ENCODE measurements at regions not wholly inside any gene's neighbourhood (a gene's known extent, or its start where the extent isn't known, plus 50 kb on each side); places are given as distances from the start of the nearest gene placed in this dataset.

DNA sequence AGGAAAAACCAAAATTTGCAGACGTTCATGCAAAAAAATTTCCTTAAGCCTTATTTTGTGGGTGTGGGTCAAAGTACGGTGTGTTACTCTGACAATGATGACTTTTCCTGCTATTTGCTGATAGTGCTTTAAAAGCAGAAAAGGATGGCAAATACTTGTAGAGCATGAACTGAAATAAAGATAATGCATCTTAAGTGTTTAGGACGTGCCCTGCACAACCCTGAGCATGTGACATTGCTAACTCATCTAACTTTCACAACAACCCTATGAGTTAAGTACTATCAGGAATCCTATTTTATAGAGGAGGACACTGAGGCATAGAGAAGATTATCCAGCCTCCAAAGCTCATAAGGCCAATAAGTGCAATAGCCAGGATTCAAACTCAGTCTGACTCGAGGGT is 143.3 kb downstream of the RNF152 start:
- no peak overlapping the region for H3K56ac ChIP-seq (ENCODE audit: insufficient read length, low read depth, low read length)
- no CpG with 5 or more reads among the region's 4 CpGs for WGBS (ENCODE audit: extremely low coverage, insufficient read length, low lambda C conversion rate)
- Mint-ChIP-seq H3K27ac (no peak overlapping the region), H3K9me3 (no peaks in the 10 kb centered on the region), H3K36me3 (ENCODE audit: insufficient read depth in 1 of 3, low read depth in 3 of 3) (no peaks in the 10 kb centered on the region), H3K4me3 (no peak overlapping the region), H3K27me3 (ENCODE audit: low read depth) (no peaks in the 10 kb centered on the region; the same call in 1 of the 2 replicates), H3K4me1 (peaks cover 10 to 17% of the 10 kb centered on the region in 2 experiments)
- H4K20me1 ChIP-seq (ENCODE audit: control insufficient read depth, insufficient read depth, insufficient read length): no peaks in the 10 kb centered on the region
- H3K4me2 ChIP-seq (ENCODE audit: insufficient read depth, insufficient read length, low read length): no peak overlapping the region
- H3K23me2 ChIP-seq (ENCODE audit: insufficient read length, low read depth, low read length, poor library complexity, severe bottlenecking): no peaks in the 10 kb centered on the region
- peaks cover 2% of the 10 kb centered on the region; the same call in 1 of the 2 replicates for H3K4me1 ChIP-seq (ENCODE audit: insufficient read depth, low read length)
- H3K14ac ChIP-seq (ENCODE audit: insufficient read depth, low read length): no peak overlapping the region
- no peak overlapping the region for H3K23ac ChIP-seq (ENCODE audit: insufficient read length, low read depth, low read length)
- no peak overlapping the region for H2BK15ac ChIP-seq (ENCODE audit: low read depth, low read length)
- no peak overlapping the region for H3T11ph ChIP-seq (ENCODE audit: low read length)
- H3K9me3 ChIP-seq (ENCODE audit: control insufficient read depth, low read depth, low read length): no peaks in the 10 kb centered on the region
- no peaks in the 10 kb centered on the region; the same call in 1 of the 2 replicates for H3K27me3 ChIP-seq (ENCODE audit: insufficient read depth, low read length)
- H3K4ac ChIP-seq (ENCODE audit: low read depth, low read length): no peak overlapping the region
- H2BK20ac ChIP-seq (ENCODE audit: low read depth, low read length, poor library complexity, severe bottlenecking): no peak overlapping the region
- no peak overlapping the region for H3K18ac ChIP-seq (ENCODE audit: insufficient read length, low read depth, low read length)
- no peak overlapping the region for H3K27ac ChIP-seq (ENCODE audit: insufficient read length, low read depth, low read length)
- H4K91ac ChIP-seq (ENCODE audit: insufficient read length, low read depth, low read length): no peak overlapping the region
- DNase-seq: no peak
- no peaks in the 10 kb centered on the region for H3K79me2 ChIP-seq (ENCODE audit: insufficient read depth, low read length)
- H2BK5ac ChIP-seq (ENCODE audit: insufficient read length, low read length): no peak overlapping the region
- no peak overlapping the region for H4K8ac ChIP-seq (replicated peaks; ENCODE audit: insufficient read length, low read depth, low read length)
- H2AK5ac ChIP-seq (ENCODE audit: insufficient read length, low read length): no peak overlapping the region
- H4K5ac ChIP-seq (ENCODE audit: insufficient read length, low read depth, low read length): no peak overlapping the region
- H3K9ac ChIP-seq (ENCODE audit: extremely low read depth, insufficient read length, low read length): no peak overlapping the region
- H2BK12ac ChIP-seq (ENCODE audit: insufficient read length, low read depth, low read length): no peak overlapping the region
- TF ChIP-seq, protein P1, sequence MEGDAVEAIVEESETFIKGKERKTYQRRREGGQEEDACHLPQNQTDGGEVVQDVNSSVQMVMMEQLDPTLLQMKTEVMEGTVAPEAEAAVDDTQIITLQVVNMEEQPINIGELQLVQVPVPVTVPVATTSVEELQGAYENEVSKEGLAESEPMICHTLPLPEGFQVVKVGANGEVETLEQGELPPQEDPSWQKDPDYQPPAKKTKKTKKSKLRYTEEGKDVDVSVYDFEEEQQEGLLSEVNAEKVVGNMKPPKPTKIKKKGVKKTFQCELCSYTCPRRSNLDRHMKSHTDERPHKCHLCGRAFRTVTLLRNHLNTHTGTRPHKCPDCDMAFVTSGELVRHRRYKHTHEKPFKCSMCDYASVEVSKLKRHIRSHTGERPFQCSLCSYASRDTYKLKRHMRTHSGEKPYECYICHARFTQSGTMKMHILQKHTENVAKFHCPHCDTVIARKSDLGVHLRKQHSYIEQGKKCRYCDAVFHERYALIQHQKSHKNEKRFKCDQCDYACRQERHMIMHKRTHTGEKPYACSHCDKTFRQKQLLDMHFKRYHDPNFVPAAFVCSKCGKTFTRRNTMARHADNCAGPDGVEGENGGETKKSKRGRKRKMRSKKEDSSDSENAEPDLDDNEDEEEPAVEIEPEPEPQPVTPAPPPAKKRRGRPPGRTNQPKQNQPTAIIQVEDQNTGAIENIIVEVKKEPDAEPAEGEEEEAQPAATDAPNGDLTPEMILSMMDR (conservative IDR thresholded peaks at IDR 0.05): no peak
- H2AFZ ChIP-seq (ENCODE audit: low read length): no peak overlapping the region
- no peak overlapping the region for H2BK120ac ChIP-seq (ENCODE audit: low read depth, low read length, poor library complexity, severe bottlenecking)
- H3K79me1 ChIP-seq (ENCODE audit: insufficient read depth, low read depth, low read length, poor library complexity, severe bottlenecking): no peaks in the 10 kb centered on the region
